HG03139 (cell line): ENCODE measurements at regions not wholly inside any gene's neighbourhood (a gene's known extent, or its start where the extent isn't known, plus 50 kb on each side); places are given as distances from the start of the nearest gene placed in this dataset.
"Not testable (repeated sequence)": the region's sequence is repeated elsewhere in the genome, so short reads cannot be mapped to it uniquely, and the experiment has no call there.

ENCODE experiments used
- ATAC-seq: cut with Tn5 transposase; IDR thresholded peaks from one replicate; pipeline ENCODE4 v1.9.1; 2021; ENCODE audit not compliant: unreplicated experiment

DNA sequence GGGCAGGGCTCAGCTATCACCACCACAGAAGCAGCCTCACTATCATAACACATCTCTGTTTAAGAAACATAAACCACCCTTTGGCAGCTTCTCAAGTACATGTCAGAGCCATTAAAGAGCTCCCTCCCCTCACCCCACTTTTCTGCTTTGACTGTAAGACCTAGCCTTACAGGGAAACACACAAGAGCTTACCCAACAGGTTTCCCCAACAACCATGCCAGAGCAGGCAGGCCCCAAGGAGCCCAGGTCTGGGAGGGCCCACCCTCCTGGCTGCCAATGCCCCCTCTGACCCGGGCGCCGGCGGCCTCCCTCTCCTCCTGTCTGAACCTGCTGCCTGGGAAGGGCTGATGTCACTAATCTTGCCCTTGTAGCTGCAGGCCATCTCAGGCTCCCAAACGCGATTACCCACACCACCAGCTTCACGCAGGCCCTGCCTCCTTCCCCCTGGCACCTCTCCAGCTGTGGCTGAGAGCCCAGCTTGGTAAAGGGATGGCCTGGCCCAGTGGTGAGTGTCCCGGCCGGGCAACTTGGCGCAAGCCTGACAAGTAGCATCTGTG lies 402.0 kb downstream of the MAFB start:
- no peak for ATAC-seq

GRCh38 chr20:40284611-40285010 lies 404.4 kb downstream of the MAFB start:
- no peak for ATAC-seq

DNA sequence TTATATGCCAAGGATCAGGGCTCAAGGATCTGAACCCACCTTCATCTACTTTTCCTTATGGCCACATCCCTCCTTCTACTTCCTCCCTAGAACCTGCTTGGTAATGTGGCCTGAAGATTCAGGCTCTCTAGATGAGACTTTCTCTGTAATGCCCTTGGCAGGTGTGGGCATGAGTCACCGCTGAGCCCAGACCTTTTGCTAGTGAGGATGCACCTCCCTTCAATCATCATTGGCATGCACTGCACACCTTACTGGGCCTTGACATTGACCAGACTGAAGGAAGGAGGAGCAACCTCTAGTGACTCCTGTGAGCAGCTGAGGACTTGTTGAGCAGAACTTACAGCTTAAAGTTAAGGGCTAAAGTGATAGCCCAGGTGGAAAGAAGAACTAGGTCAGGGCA lies 405.3 kb downstream of the MAFB start:
- no peak for ATAC-seq

DNA sequence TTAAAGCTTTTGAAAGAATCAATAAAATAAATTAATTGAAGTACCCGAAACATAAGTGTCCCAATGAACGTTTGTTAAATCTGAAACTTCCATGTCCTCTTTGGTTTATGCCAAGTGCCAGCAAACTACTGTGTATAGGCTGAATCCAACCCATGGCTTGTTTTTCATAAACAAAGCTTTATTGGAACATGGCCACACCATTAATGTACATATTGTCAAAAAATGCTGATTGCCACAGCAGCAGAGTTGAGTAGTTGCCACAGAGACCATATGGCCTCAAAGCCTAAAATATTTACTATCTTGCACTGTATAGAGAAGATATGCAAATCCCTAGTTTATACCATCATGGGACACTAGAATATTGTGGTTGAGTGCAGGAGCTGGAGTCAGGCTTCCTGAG lies 406.1 kb downstream of the MAFB start:
- no peak for ATAC-seq

DNA sequence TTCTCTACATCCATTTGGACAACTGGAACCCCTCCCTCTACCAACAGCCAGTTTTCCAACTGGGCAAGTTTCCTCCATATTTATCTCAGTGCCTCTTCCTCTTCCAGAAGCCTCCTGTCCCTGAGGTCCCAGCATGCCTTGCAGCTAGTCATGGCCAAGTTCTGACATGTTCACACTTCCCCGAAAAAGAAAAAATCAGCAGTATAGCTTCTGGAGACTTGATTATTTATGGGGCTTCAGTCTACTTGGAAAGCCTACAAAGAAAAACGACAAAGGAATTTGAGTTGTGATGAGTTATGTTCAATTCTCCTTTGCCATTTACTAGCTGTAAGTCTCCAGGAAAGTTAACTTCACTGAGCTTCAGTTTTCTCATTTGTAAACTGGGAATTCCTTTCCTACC lies 406.5 kb downstream of the MAFB start:
- ATAC-seq = no peak

DNA sequence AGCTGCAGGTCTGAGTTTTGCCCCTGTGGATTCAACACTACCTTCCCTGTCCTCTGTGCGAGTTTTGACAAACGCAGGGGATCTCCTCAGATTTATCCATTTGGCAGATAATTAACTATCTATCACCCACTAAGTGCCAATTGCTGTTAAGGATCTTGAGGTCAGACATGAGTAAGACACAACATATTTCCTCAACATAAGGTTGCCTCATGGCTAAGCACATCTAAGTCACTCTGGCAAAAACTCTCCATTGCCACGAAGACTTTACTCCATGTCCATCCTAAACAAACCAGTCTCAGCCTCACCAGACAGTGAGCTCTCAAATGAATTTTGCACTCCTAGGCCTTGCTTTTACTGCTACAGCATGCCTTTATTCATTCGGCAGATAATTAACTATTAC lies 408.4 kb downstream of the MAFB start:
- ATAC-seq = no peak

- no peak for ATAC-seq
These were observed 409.6 kb downstream of the MAFB start for GRCh38 chr20:40279390-40279789.

DNA sequence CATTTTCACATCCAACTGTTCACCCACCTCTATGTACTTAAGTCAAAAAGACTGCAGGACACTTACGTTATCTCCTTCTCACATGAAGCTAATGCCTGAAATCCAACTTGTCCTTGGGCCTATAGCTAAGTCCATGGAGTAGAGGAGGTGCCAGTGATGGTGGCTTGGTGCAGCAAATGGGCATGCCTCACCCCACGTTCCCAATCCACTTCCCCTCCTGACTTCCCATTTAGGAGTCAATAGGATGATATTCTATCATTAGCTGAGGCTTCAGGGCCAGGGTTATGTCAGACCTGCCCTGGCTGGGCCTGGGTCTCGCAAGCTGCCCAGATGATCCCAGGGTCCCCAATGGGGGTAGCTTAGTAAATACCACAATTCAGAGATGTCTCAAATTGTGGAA lies 410.4 kb downstream of the MAFB start:
- no peak for ATAC-seq

DNA sequence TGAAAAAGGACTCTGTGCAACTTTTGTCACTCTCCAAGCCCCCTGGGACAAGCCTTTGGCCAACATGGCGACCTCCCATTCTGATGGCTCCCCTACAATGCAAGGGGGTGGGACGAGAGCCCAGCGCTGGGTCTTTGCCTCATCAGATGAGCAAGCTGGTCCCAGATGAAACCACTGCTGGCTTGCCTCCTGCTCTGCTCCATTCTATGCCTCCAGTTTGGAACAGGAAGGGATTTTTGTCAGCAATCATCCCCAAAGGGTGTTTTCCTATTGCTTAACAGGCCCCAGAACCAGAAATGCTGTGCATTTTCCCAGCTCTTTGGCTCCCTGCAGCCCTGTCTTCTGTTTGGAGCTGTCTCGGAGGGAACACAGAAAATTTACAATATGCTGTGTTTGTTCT lies 412.7 kb downstream of the MAFB start:
- ATAC-seq = no peak

- no peak for ATAC-seq
These were observed 413.3 kb downstream of the MAFB start for GRCh38 chr20:40275738-40276137.

DNA sequence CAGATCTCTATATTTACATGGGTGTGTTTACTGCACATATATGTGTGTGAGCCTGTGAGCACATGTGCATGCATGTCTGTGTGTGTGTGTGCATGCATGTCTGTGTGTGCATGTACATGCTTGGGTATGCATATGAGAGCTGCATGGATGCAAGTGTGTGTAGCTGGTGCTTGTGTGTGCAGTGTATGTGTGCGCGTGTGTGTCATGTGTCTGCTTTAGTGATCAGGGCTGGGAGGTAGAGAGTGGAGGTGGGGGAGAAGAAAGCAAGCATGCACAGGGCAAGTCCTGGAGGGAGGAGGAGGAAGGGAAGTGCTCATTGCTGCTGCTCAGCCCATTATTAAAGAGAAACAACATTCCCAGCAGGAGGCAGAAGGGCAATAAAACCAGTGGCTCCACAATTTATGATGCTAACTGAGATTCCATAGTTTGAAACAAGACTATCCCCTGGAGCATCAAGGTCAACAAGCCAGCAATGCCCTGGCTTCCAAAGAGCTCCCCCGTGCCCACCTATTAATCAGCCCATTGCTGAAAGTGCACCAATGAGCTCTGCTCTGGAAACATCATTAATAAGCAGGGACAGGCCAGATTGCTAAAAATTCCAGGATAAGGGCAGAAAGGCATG lies 414.0 kb downstream of the MAFB start:
- no peak for ATAC-seq

DNA sequence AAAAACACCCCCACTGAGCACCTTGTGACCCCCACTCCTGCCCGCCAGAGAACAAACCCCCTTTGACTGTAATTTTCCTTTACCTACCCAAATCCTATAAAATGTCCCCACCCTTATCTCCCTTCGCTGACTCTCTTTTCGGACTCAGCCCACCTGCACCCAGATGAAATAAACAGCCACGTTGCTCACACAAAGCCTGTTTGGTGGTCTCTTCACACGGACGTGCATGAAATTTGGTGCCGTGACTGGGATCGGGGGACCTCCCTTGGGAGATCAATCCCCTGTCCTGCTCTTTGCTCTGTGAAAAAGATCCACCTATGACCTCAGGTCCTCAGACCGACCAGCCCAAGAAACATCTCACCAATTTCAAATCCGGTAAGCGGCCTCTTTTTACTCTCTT lies 419.8 kb downstream of the MAFB start:
- not testable (repeated sequence) for ATAC-seq

DNA sequence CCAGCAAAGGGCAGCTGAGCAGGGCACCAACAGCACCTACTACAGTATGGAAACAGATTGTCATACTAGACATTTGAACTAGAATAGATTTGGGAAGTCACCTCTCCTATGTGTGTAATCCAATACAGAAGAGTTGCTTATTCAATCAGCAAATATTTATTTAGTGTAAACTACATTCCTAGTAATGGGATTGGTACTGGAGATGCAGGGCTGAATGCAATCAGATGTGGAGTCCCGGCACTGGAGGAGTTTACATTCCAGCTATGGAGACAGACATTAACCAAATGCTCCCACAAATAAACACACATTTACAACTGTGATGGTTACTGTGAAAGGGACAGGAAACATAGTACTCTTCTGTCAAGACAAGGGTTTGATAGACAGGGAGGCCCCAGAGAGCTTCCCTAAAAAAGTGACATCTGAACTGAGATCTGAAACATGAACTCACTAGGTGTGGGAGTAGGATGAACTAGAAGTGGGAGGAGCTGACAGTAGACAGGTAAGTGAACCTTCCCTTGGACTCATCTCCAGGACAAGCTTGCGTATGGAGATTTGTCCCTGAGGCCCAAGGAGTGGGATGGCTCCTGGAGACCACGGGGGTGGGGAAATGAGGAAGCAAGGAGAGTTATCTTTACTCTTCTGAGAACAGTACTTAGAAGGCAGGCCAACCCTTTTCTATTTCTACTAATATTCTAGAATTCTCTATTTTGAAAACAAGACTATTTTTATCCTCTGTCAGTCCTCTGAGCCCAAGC lies 420.5 kb downstream of the MAFB start:
- no peak for ATAC-seq

- no peak for ATAC-seq
These were observed 423.1 kb downstream of the MAFB start for GRCh38 chr20:40265825-40266533.

- no peak for ATAC-seq
These were observed 426.8 kb downstream of the MAFB start for GRCh38 chr20:40262219-40262618.

- ATAC-seq = no peak
These were observed 430.1 kb downstream of the MAFB start for GRCh38 chr20:40258931-40259330.

- ATAC-seq = no peak
These were observed 431.3 kb downstream of the MAFB start for GRCh38 chr20:40257763-40258162.

DNA sequence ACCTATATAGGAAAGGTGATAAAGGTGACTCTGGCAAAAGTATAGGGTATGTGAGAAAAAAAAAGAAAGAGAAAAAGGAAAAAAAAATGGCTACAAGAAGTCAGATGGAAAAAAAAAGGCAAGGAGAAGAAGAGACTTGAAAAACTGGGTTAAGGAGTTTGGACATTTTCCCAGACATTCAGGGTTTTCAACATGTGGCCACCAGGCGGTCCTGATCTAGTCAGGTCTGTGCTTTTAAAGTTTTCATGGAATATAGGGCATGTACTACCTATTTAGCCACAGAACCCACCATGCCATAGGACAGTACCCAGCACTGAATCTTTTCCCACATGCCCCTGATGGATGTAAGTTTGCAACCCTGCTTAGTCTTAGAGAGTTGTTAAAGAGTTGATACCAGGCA lies 433.7 kb downstream of the MAFB start:
- ATAC-seq = no peak

DNA sequence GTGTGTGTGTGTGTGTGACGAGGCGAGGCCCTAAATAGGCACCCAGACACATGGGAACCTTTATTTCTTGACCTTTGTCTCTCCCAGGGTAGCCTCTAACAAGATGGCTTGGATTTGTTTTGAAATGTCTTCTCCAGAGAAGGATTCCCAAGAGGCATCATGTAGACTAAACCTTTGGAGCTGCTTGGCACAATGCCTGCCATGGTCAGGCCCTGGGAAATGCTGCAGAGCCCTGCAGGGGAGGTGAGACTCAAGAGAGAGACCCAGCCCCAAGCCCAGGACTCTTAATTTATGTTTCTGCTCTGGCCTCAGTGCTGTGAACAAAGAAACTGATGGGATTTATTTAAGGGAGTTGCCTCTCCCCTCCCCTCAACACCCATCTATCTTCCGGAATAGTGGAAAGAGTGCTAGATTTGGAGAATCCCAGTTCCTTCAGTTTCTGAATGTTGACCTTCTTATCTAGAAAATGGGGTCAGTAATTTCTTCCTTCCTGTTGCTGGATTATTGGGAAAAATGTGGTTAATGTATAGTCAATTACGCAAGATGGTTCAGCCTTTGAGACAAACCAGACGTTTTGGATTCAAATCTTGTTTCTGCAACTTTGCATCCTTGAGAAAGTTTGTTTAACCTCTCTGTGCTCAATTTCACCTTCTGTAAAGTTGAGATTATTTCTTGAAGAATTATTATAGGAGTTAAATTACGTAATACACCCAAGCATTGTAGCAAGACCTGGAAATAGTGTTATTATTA lies 434.8 kb downstream of the MAFB start:
- no peak for ATAC-seq

DNA sequence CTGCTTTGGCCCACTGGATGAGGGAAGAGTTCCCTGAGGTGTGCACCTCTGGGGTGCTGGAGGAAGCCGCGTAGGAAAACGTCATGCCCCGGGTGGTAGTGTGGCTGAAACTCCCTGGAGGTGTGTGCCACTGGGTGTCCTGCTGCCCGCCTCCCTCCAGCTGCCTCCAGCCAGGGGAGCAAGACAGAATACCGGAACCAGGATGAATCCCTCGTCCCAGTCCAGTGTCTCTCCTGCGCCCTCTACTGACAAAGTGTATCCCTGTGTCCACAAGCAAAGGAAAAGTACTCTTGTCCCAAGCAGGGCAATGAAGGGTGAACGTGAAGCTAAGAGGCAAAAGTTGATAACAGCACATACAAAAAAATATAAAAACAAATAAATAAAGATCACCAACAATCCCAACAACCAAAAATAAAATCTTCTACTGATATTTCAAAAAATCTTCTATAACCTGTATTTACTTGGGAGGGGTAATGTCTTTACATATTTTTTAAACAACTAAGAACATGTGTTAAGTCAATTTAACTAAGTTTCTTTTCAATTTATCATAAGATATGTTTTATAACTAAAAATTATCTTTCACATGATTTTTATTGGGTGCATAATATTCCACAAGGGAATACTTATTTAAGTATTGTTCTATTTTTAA lies 437.6 kb downstream of the MAFB start:
- no peak for ATAC-seq

DNA sequence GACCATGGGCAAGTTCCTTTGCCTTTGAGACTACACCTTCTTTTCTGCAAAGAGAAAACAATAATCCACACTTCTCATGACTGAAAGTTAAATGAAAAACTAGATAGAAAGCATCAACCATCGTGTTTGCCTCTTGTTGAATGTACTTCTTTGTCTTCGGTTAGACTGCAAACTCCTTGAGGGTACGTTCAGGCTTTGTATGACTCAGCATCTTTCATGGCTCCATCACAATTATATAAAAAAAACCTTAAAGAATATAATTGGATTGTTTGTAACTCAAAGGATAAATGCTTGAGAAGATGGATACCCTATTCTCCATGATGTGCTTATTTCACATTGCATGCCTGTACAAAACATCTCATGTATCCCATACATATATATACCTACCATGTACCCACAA lies 439.2 kb downstream of the MAFB start:
- ATAC-seq = no peak
